ENCODE measurements at regions not wholly inside any gene's neighbourhood (a gene's known extent, or its start where the extent isn't known, plus 50 kb on each side); places are given as distances from the start of the nearest gene placed in this dataset.
"Not testable (repeated sequence)": the region's sequence is repeated elsewhere in the genome, so short reads cannot be mapped to it uniquely, and the experiment has no call there.

DNA sequence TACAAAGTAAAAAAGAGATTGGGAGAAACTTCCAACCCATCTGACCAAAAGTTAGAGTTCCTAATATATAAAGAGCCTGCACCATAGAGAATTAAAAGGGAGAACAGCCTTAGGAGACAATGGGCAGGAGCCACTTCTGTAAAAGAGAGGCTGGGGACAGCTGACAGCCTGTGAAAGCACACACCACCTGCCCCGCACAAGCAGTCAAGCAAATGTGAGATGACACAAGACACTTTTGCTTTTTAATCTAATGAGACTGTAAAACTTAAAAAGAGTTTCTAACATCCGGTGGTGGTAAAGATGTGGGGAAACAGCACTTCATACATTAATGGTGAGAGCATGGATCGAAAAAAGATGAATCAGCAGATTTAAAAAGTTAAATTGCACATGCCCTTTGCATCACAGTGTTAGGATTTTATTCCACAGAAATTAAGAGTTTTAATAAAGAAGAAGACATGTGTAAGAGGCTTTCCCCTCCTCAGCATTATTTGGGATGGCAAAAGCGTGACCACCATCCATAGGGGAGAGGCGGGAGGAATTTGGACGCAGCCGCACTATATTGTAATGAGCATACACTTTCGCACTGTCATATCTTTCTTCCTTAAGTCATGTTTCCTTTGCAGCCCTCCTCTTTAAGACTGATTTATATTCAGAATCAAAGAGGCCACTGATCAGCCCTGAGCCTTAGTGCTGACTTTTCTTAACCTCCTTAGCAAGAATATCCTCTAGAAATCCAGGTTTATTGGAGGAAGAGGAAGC lies 322.2 kb upstream of the CHRNA7 start:
- 59% methylated on average over 2 of the region's 8 CpGs for WGBS

GRCh38 chr15:31708703-31709327 lies 321.5 kb upstream of the CHRNA7 start:
- DNase-seq (ENCODE audit: low spot score); H3K27me3 ChIP-seq (replicated peaks; ENCODE audit: insufficient read depth); H3K36me3 ChIP-seq; H3K27ac ChIP-seq; intact Hi-C loops (cut with DNase I); H3K9me3 ChIP-seq; H3K4me3 ChIP-seq; H3K4me1 ChIP-seq (replicated peaks): not testable (repeated sequence)
- WGBS = 45% methylated on average over 5 of the region's 9 CpGs

More for the DNA sequence above, 322.2 kb upstream of the CHRNA7 start:
- intact Hi-C loops (cut with DNase I); H3K4me1 ChIP-seq (replicated peaks); H3K4me3 ChIP-seq; H3K27ac ChIP-seq; H3K27me3 ChIP-seq (replicated peaks; ENCODE audit: insufficient read depth); DNase-seq (ENCODE audit: low spot score); H3K9me3 ChIP-seq; H3K36me3 ChIP-seq: not testable (repeated sequence)

- 74% methylated on average over 3 of the region's 3 CpGs for WGBS
Observed at GRCh38 chr15:31709479-31709878, 320.8 kb upstream of the CHRNA7 start.

GRCh38 chr15:31710806-31711205 lies 319.5 kb upstream of the CHRNA7 start:
- DNase-seq (ENCODE audit: low spot score); H3K27ac ChIP-seq; intact Hi-C loops (cut with DNase I); H3K27me3 ChIP-seq (replicated peaks; ENCODE audit: insufficient read depth); H3K9me3 ChIP-seq; H3K36me3 ChIP-seq; H3K4me3 ChIP-seq; H3K4me1 ChIP-seq (replicated peaks): not testable (repeated sequence)
- WGBS = 88% methylated on average over 4 of the region's 4 CpGs

More at GRCh38 chr15:31709479-31709878, 320.8 kb upstream of the CHRNA7 start:
- H3K36me3 ChIP-seq; H3K4me3 ChIP-seq; H3K27ac ChIP-seq; H3K4me1 ChIP-seq (replicated peaks); H3K9me3 ChIP-seq; H3K27me3 ChIP-seq (replicated peaks; ENCODE audit: insufficient read depth); DNase-seq (ENCODE audit: low spot score); intact Hi-C loops (cut with DNase I): not testable (repeated sequence)

GRCh38 chr15:31715208-31715607 lies 315.1 kb upstream of the CHRNA7 start:
- H3K36me3 ChIP-seq; DNase-seq (ENCODE audit: low spot score); H3K4me3 ChIP-seq; H3K27me3 ChIP-seq (replicated peaks; ENCODE audit: insufficient read depth); intact Hi-C loops (cut with DNase I); H3K4me1 ChIP-seq (replicated peaks); H3K9me3 ChIP-seq; H3K27ac ChIP-seq: not testable (repeated sequence)
- no CpG with 5 or more reads among the region's 3 CpGs for WGBS

GRCh38 chr15:31718625-31719024 lies 311.7 kb upstream of the CHRNA7 start:
- H3K27me3 ChIP-seq (replicated peaks; ENCODE audit: insufficient read depth) = not testable (repeated sequence)
- WGBS = no CpG with 5 or more reads among the region's 1 CpG

DNA sequence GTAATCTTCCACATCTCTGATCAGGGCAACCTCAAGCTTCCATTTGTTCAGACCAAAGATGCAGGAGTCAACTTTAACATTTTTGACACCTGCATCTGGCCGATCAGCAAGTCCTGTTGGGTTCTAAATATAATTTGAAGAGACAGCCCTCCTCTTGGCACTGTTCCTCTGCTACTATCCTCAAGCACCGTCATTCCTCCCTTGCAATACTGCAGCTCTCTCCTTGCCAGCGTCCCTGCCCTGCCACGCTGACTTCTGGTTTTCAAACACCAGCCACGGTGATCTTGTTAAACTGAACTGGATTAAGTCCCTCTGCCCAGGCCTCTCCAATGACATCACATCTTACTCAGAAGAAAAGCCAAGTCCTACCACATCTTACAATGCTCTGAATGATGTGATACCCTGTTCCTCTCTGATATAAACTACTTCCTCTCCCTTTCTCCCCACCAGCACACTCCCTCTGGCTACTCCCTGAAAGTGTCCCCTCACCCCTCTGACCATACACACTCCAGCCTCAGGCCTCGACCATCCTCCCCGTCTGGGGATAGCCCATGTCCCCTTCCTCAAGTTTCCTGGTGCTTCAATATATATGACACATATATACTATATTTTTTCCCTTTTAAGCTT lies 310.8 kb upstream of the CHRNA7 start:
- H3K9me3 ChIP-seq; H3K36me3 ChIP-seq; H3K27me3 ChIP-seq (replicated peaks; ENCODE audit: insufficient read depth); H3K4me1 ChIP-seq (replicated peaks); DNase-seq (ENCODE audit: low spot score); H3K27ac ChIP-seq; intact Hi-C loops (cut with DNase I); H3K4me3 ChIP-seq: not testable (repeated sequence)
- 45% methylated on average over 7 of the region's 7 CpGs for WGBS

More at GRCh38 chr15:31718625-31719024, 311.7 kb upstream of the CHRNA7 start:
- H3K4me1 ChIP-seq (replicated peaks); H3K27ac ChIP-seq; DNase-seq (ENCODE audit: low spot score); H3K9me3 ChIP-seq; H3K4me3 ChIP-seq; intact Hi-C loops (cut with DNase I); H3K36me3 ChIP-seq: not testable (repeated sequence)

DNA sequence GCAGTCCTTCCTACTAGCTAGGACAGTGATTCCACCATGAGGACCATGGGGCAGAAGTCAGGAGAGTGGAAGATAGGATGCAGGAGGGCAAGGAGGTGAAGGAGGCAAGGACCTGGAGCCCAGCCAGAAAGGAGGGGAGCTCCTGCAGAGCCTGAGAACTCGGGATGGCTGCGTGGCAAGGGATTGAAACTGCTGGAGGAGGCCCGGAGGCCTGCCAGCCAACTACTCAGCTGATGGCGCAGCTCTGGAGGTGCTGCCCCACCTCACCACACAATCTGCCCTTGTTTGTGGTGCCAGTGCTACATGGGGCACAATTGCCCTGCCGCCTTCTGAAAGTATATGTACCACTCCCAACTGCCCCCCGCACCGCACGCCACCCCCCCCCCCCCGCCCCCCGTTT lies 307.3 kb upstream of the CHRNA7 start:
- 91% methylated on average over 10 of the region's 10 CpGs for WGBS
- H3K27ac ChIP-seq; H3K27me3 ChIP-seq (replicated peaks; ENCODE audit: insufficient read depth); DNase-seq (ENCODE audit: low spot score); H3K9me3 ChIP-seq; H3K36me3 ChIP-seq; intact Hi-C loops (cut with DNase I); H3K4me3 ChIP-seq; H3K4me1 ChIP-seq (replicated peaks): not testable (repeated sequence)

DNA sequence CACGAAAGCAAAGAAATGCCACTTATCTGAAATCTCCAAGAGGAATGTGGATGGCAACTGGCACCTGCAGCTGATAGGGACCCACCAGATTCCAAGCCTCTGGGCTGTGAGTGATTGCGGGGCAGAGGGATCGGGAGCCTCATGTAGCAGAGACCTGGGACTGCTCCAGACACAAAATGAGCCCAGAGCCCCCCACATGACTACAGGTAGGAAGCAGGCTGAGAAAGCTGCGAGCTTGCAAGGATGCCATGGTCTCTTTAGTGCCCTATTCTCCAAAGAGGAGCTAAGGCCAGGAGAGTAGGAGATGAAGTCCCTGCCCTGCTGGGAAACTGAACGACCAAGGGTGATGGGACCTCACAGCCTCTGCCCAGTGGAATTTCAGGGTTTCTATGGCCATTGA lies 305.4 kb upstream of the CHRNA7 start:
- H3K27ac ChIP-seq; H3K27me3 ChIP-seq (replicated peaks; ENCODE audit: insufficient read depth); H3K4me3 ChIP-seq; H3K9me3 ChIP-seq; H3K36me3 ChIP-seq; DNase-seq (ENCODE audit: low spot score); intact Hi-C loops (cut with DNase I); H3K4me1 ChIP-seq (replicated peaks): not testable (repeated sequence)
- WGBS = 89% methylated on average over 5 of the region's 5 CpGs

- H3K27ac ChIP-seq; DNase-seq (ENCODE audit: low spot score); H3K4me3 ChIP-seq; intact Hi-C loops (cut with DNase I); H3K4me1 ChIP-seq (replicated peaks); H3K9me3 ChIP-seq; H3K27me3 ChIP-seq (replicated peaks; ENCODE audit: insufficient read depth); H3K36me3 ChIP-seq: not testable (repeated sequence)
- 82% methylated on average over 3 of the region's 3 CpGs for WGBS
Observed at GRCh38 chr15:31725619-31726018, 304.7 kb upstream of the CHRNA7 start.

Data from prostate gland (tissue), 2 donors.